Left renal cortex interstitium (tissue), 4 donors: ENCODE measurements at regions not wholly inside any gene's neighbourhood (a gene's known extent, or its start where the extent isn't known, plus 50 kb on each side); places are given as distances from the start of the nearest gene placed in this dataset.

ENCODE experiments used
- DNase-seq, 4 donors: peaks; one replicate each; pipeline ENCODE4 v3.0.0-alpha.2; 2013; ENCODE audit warnings: low read depth in 4 of 4, low spot score in 2 of 4, missing footprints in 1 of 4

DNA sequence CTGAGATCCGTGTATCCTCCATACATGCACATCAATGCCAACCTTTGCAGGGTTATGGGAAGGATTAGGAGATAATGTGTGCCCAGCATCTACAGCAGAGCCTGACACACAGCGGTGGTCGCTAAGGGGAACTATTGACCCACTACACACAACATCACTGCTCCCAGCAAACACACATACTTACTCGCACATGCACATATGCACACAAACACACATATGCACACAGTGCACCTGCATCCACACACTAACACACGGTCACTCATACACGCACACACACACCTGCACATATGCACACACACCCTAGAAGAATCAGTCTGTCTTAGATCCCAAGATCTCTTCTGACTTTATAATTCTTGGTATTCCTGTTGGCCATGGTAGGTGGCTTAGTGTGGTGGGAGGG is 118.3 kb downstream of the GYPC start:
- DNase-seq: no peak

DNA sequence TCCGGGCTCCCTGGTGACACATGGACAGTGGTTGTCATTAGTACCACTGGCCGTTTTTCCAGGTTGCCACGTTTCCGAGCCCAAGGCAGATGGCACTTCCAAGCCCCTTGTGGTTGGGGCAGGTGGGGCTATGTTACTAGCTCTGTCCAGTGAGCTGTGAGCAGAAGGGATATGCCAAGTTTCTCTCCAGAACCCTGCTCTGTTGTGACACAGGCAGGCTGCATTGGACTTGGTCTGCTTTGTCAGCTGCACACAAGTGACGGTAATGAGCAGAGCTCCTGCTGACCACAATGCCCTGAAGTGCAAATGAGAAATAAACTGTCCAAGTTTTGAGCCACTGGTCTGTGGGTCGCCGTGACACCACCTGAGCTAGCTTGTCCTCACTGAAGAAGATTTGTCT is 118.8 kb downstream of the GYPC start:
- DNase-seq: no peak

DNA sequence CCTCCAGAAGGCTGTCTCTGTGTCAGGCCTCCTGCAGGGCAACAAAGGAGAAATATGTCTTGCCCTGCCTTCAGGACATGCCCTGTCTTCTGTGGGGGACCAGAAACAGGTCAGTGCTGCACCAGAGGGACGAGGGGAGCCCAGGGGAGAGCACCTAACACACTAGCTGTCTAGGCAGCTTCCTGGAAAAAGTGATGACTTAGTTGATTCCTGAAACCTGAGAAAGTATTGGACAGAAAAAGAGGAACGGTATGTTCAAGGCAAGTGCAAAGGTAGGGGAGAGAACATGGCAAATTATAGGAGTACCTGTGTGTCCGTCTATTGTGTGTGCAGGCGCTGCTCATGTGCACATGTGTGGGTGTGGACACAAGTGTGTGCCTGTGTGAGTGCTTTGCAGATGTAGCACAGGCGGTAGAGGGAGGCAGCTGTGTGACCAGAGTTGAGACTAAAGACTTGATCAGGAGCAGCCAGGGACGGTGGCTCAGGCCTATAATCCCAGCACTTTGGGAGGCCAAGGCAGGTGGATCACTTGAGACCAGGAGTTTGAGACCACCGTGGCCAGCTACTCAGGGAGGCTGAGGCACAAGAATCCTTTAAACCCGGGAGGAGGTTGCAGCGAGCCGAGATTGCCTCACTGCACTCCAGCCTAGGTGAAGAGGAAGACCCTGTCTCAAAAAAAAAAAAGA is 119.5 kb downstream of the GYPC start:
- DNase-seq: no peak

DNA sequence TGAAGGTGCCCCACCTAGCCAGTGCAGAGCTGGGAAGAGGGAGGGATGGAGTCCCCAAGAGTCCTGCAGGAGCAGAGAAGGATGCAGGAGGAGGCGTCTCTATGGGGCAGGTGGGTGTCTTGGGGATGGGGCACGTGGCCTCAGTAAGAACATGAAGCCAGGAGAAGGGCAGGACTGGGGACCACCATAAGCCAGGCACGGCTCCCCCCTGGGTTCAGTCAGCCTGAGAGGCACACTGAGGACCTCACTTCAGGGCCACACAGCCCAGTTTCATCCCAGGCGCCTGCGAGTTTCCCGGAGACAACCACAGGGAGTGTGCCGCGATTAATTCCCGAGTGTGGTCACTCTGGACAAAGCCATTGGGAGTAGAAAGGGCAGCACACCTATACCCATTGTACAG is 120.3 kb downstream of the GYPC start:
- no peak for DNase-seq

DNA sequence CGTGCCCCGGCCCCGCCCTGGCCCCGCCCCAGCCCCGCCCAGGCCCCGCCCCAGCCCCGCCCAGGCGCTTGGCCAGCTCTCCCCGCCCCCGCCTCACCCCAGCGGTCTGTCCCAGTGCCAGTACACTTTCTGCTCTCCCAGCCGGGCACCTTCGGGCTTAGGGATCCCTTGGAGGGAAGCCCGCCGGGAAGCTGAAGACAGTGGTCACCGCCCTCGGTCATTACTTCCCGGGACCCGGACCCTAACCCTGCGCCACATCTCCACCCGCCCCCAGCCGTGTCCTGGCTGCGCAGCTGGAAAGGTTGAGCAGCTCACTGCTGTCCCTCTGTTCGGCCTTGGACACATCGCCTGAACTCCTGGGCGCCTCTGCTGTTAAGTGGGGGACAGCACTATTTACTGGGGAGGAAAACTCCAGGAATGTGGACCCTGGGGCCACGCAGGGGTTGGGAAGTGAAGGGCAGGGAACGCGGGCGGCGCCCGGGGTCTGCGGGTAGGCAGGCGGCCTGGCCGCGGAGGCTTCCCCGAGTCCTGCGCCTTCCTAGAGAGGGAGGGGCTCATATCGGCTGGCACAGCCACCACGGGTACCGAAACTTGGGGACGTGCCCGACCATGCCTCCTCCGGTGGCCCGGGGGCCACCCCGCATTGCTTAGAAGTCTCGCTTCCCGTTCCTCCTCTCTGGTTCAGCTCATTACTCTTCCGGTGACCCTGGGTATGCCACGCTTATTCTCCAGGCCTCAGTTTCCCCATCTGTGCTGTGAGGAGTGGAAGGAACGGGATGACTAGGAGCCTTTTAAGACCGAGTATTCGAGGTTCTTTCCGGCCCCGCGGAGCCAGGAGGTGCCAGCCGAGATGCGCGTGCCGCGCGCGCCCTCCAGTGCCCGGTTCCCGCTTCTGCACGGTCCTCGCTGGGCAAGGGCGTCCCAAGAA is 121.0 kb downstream of the GYPC start:
- DNase-seq: peak; percentile 53 to 65 (median 60)

DNA sequence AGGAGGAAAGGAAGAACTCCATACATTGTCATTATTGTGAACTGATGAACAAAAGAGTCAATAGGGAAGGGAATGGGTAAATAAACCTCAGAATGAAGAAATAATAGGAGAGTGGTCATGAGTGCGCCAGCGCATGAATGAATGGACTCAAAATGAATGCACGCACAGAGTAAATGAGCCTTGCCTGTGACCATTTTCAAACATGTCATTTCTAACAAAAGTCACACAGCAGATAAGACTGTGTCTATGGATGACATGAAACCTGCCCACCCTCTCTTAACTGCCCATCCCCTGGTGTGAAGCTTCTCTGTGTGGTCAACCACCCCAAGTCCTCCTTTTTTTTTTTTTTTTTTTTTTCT is 121.1 kb upstream of the TEX51 start:
- DNase-seq: peak in 1 of 4 donors; percentile 15

DNA sequence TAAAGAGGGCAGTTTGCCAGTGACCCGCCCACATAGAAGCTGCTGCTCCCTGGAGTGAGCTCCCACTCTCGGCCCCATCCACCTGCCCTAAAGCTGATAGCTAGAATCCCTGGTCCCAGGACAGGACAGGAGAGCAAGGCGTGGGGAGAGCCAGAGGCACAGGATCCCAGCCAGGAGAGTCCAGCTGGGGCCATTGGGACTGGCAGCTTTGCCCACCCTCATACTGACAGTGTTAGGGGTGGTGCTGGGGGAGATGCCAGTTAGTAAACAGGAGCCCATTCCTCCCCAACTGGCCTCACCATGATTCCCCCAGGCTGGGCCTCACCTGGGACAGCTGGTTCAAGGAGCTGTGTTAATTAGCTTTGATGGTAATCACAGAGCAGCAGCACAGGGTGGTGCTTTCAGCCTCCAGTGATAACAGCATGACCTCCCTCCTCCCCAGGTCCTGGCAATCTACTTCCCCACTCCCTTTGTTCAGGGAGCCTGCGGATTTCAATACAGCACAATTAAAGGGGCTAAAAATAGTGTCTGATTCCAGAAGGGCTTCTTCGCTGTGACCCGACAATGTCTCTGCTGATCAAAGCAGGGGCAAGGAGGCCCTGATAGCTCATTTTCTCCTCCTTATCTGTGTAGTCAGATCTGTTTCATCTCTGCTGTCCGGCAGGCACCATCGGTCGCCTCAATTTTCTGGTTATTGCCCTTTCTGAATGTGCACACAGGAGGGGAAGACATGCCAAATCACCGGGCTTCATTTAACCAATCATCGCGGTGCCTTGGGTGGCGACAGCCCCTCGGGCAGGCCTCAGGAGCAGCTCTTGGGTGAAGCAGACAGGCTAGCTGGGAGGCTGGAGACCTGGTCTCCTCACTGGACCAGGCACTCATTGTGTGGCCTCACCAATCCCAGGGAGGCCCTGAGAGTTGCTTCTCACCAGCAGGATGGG is 119.9 kb upstream of the TEX51 start:
- DNase-seq: no peak

DNA sequence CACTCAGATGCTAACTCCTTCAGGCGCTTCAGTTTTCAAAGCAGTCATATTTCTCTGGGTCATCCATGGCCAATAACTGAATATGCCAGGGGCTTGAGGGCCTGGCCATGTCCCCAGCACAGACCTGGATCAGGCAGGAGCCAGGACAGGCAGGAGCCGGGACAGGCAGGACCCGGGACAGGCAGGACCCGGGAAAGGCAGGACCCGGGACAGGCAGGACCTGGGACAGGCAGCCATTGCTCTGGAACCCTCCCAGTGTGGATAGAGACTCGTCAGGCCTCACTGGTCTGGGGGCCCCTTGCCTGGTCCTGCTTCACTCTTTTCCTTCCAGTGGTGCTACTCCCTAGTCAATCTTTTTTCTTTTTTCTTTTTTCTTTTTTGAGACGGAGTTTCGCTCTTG is 117.5 kb upstream of the TEX51 start:
- no peak for DNase-seq

DNA sequence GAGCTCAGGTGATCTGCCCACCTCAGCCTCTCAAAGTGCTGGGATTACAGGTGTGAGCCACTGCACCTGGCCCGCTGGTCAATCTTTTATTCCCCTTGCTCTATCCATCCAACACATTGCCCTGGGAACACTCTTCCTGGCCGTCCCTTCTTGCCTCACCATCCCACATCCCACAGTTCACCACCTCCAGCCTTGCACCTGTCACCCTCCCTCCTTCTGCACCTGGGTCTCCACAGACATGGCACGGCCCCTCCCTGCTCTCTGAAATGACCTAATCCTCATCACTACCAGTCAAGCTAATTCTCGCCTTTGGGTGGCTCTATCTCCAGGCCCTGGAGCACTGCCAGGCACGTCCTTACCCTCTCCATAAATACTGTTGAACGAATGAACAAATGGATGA is 116.9 kb upstream of the TEX51 start:
- no peak for DNase-seq

DNA sequence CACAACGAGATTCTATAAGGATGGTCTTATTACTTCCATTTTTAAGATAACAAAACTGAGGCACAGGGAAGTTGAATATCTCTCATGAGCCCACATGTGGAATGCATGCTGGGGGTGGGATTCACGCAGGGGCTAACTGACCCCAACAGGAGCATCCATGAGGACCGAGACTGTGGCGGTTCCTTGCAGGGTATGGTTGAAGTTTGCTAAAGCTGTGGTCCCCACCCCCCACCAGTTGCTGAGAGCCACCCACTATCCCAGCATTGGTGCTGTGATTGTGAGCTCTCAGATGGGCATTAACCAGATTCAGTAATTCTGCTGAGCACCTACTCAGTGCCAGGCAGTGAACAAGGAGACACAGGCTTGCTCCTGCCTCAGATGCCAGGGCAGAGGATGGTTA is 116.0 kb upstream of the TEX51 start:
- DNase-seq: no peak

DNA sequence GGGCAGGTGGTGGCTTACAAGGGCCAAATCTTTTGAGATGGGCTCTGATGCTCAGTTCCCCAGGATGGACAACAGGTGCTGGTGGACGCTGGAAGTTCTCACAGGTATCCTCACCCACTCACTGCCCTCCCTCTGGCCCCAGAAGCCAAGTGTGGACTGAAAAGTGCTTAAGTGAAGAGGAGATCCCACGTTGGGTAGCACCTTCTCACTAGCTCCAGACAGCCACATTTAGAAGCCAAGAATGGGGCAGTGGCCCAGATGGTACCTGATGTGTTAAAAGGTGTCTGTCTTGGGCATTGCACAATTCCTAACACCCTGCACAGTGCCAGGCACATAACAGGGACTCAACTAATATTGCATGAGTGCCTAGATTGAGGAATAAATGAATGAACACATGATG is 115.3 kb upstream of the TEX51 start:
- no peak for DNase-seq

DNA sequence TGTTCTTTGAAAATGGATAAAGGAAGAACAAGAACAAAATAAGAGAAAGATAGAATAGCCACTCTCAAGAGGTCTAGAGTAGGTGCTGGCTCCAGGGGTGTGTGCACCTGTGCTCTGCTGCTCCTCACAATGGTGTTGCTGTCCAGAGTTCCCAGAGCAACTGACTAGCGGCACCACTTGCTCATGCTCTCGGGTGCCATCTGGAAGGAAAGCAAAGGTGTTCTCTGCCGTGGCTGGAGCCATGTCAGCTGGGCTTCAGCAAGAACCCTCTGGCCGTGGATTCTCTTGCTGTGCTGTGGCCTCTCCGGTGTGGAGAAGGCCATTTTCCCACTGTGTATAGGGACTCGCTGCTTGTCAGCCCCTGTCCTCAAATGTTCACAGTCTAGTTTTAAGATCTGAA is 114.6 kb upstream of the TEX51 start:
- DNase-seq: no peak

DNA sequence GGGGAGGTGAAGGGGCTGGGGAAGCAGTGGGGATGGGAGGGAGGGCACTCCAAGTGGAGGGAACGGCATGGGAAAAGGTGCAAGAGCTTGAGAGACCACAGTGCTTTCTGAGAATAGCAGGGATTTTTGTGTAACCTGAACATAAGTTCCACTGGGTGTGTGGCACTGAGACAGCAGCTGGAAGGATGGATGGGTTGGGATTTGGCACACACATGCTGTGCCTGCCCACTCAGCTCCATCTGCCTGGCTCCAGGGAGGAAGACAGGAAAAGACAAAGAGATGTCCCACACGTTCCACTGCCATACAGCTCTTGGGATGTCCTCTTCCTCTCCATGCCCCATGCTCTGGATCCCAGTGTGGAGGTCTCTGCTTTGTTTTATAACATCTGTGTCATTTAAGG is 114.1 kb upstream of the TEX51 start:
- no peak for DNase-seq

DNA sequence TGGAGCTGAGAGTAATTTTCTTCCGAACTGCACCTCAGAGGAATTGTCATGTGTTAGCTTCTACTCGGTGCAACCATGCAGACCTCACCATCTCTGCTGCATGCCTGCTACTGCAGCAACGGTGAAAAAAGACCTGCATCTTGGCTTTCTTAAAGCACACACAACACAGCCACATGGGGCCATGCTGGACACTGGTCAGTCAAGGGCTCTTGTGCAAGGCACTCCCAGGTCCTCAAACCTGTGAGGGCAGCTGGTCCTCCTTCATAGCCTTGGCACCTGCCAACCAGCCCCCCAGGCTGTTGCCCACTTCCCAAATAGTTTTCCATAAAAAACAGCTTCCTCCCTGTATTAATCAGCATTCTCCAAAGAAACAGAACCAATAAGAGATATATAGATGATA is 113.5 kb upstream of the TEX51 start:
- no peak for DNase-seq

DNA sequence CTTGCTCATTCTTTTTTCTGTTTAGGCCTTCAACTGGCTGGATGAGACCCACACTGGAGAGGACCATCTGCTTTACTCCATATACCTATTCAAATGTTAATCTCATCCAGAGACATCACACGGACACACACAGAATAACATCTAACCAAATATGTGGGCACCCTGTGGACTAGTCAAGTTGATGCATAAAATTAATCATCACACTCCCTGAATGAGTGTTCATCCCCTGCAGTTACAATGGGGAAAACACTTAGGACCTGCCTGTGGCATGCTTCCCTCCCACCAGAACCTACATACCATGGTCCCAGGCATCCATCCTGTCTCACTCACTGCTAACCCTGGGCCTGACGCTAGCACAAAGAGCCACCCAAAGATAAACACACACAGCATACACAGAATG is 112.8 kb upstream of the TEX51 start:
- no peak for DNase-seq

DNA sequence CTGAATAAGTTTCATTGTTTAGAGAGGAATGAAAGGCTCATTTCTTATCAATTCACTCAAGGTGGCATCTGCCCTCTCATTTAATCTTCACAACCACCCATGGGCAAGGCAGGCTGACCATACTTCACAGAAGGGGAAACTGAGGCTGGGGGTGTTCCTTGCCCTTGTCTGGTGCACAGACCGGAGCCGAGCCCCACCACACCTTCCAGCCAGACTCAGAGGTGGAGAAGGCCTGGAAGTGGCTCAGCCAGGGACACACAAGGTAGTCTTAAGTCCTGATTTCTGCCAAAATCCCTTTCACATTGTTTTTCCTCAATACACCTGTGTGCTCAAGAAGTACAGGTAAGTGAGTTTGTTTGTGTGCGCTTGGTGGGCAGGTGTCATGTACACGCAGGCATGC is 111.9 kb upstream of the TEX51 start:
- no peak for DNase-seq

DNA sequence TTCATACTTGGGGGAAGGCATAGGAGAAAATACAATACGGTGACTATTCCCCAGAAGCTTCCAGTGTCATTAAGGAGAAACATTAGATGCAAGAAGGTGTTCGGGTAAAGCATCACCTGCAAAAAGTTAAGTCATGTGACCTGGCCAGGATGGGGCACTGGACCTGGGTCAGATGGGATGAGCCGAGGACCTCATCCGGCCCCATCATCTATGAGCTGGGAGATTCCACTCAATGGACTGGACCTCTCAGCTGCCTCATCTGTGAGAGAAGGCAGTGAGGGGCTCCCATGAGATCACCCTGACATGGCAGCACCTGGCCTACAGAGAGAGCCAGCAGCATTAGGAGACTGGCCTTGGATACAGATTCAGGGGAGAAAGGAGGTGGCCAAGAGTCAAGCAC is 111.4 kb upstream of the TEX51 start:
- no peak for DNase-seq

DNA sequence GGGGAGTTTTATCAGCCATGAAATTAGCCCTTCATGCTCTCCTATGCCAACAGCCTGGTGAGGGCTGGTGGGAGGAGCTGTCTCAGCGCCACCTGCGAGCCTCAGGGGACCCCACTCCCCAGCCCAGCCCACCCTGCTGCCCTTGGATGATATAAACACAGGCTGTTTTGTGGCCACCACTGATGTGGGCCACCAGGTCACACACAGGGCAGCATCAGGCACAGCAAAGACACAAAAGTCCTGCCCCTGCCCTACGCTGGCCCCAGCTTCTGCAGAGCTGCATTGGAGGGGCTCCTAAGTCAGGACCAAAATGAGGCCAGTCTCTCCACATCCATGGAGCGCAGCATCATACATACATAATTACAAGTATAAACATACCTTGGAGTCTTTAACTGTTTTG is 110.6 kb upstream of the TEX51 start:
- DNase-seq: no peak

DNA sequence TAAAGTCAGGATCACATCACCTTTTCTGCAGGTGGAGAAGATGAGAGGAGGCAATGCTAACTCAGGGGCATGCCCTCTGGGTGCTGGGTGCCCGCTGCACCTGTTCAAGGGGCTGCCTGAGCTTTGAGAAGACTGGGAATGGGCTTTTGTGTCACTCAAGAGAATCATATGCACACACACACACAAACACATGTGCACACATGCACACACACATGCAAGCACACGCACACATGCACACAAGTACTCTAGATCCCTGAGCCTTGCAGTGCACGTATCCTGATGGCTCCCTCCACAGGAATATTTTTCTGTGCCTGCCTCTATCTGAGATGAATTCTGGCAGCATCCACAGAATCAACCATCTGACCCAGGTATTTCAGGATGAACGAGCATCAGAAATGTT is 110.0 kb upstream of the TEX51 start:
- no peak for DNase-seq

DNA sequence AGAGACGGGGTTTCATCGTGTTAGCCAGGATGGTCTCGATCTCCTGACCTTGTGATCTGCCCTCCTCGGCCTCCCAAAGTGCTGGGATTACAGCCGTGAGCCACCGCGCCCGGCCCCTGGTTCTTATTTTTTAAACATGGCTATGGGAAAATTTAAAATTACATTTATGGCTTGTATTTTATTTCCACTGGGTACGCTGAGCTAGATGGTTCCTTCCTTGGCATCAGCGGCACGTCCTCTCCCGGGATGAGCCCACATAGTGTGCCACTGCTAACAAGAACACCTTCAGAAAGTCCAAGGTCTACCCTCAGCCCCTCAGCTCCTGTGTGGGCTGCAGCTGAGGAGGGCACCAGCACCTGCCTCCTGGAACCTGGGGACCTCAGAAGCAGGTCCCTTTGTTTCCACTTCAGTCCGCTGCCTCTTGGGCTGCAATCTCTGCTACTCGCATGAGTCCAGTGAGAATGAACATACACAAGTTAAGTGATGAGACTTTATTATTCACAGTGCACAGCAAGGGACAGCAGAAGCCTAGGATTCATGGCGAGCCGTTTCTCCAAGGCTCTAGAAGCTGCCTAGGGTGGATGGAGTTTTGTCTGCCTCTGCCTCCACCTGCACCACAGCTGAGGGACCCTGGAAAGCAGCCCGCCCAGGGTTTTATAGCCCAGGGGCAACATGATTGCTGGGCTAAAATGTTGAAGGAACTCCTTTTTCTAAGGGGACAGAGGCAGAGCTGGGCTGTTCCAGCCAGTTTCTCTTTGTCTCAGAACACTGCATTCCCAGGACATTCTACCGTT is 107.5 kb upstream of the TEX51 start:
- DNase-seq: no peak
